Spinal cord (tissue), 9 donors: ENCODE measurements at regions not wholly inside any gene's neighbourhood (a gene's known extent, or its start where the extent isn't known, plus 50 kb on each side); places are given as distances from the start of the nearest gene placed in this dataset.

ENCODE experiments used
- DNase-seq, 6 donors: peaks; one replicate each; pipeline versions ENCODE4 v3.0.0 to v3.0.0-alpha.2; 2013 to 2015; ENCODE audit warnings: low spot score in 6 of 6, low read depth in 4 of 6
- H3K27ac ChIP-seq: one replicate; pipeline ENCODE4 v1.5.1; 2013; ENCODE audit warnings: low read depth, low read length, control low read depth
- H3K27me3 ChIP-seq: one replicate; pipeline ENCODE4 v1.6.1; 2013; ENCODE audit warnings: low read length; ENCODE audit not compliant: control insufficient read depth, insufficient read depth
- H3K36me3 ChIP-seq: one replicate; pipeline ENCODE4 v1.6.1; 2013; ENCODE audit warnings: low read length; ENCODE audit not compliant: control insufficient read depth, insufficient read depth
- H3K4me1 ChIP-seq: one replicate; pipeline ENCODE4 v1.6.1; 2013; ENCODE audit warnings: low read length; ENCODE audit not compliant: control insufficient read depth, insufficient read depth
- H3K4me3 ChIP-seq: one replicate; pipeline ENCODE4 v1.5.1; 2013; ENCODE audit warnings: low read depth, low read length, control low read depth
- H3K9me3 ChIP-seq: one replicate; pipeline ENCODE4 v1.6.1; 2013; ENCODE audit warnings: low read length; ENCODE audit not compliant: control insufficient read depth, insufficient read depth
- WGBS: methylation state at CpG from one replicate; pipeline ENCODE4 v1.1.5; 2013; ENCODE audit warnings: missing lambda C conversion rate; ENCODE audit not compliant: insufficient coverage; 5-methylcytosine and 5-hydroxymethylcytosine counted together
- donor health status: healthy.

DNA sequence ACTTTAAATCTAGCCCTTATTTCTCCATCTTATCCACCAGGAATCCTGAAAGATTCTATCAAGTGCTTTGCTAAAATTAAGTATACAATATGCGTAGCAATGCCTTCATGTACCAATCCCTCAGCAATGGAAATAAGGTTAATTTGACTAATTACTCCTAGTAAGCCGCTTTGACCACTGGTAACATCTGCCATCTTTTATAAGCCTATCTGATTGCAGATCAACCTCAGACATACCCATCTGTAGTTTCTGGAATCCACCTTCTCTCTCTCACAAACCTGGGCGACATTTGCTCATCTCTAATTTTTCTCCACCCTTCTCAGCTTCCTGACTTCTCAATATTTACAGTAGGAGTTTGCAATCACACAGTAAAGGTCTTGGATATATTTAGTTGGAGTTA lies 138.8 kb upstream of the CRHR1 start:
- no peak overlapping the region for H3K4me3 ChIP-seq
- 75% methylated on average over 1 of the region's 3 CpGs for WGBS
- H3K9me3 ChIP-seq = no peaks in the 10 kb centered on the region
- DNase-seq = no peak
- no peaks in the 10 kb centered on the region for H3K27me3 ChIP-seq
- peaks cover 9% of the 10 kb centered on the region for H3K4me1 ChIP-seq
- H3K36me3 ChIP-seq = no peaks in the 10 kb centered on the region
- H3K27ac ChIP-seq = no peak overlapping the region

DNA sequence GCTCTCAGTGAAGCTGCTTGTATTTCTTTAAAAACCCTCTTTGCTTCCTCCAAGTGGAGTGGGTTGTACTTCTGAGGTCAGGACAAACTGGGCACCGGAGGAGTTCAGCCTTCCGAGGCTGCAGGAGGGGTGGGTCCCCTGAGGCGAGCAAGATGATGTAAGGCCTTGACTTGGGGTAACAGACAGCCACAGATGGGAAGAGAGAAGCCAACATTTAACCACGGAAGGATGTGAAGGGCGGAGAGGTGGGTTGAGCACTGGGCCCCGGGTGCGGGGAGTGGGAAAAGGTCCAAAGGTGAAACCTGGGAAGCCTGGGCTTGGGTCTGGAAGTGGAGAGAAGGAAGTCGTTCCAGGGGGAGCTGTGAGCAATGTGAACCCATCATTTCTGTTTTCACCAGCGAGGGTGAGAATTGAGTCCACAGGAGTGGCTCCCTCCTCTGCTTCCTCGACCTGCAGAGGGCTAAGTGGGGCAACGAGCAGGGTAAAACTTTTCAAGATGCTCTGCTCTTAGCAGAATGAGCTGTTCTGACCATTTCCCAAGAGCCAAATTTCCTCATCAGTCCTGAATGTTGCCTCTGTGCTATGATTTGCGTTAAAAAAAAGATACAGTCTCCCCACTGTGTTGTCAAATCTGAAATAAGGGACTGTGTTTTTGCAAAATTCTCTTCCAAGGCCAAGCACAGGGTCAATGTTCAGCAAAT lies 137.7 kb upstream of the CRHR1 start:
- H3K4me3 ChIP-seq = no peak overlapping the region
- WGBS = 65% methylated on average over 10 of the region's 12 CpGs
- H3K36me3 ChIP-seq = peaks cover 3% of the 10 kb centered on the region
- H3K27ac ChIP-seq = no peak overlapping the region
- H3K9me3 ChIP-seq = no peaks in the 10 kb centered on the region
- no peaks in the 10 kb centered on the region for H3K27me3 ChIP-seq
- no peak for DNase-seq
- H3K4me1 ChIP-seq = peaks cover 9% of the 10 kb centered on the region

DNA sequence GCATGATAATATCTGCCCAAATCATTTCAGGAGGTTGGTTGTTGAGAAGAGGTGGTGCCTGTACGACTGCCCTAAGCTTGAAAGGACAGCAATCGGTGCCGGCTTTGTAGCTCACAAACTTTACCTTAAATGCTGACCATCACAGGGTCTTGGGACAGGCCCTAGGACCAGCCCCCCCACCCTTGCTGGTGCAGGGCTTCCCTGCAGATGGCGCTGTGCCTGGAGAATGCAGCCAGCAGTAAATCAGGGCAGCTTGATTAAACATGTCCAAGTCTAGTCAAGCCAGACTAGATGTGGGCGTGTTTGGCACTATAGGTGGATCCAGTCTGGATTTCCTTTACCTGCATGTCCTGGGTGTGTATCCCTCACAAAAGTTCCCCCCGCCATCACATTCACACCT lies 135.5 kb upstream of the CRHR1 start:
- no peak overlapping the region for H3K27ac ChIP-seq
- no peak overlapping the region for H3K4me3 ChIP-seq
- no peak for DNase-seq
- H3K36me3 ChIP-seq = peaks cover 3% of the 10 kb centered on the region
- 60% methylated on average over 4 of the region's 6 CpGs for WGBS
- H3K27me3 ChIP-seq = no peaks in the 10 kb centered on the region
- H3K4me1 ChIP-seq = peaks cover 9% of the 10 kb centered on the region
- no peaks in the 10 kb centered on the region for H3K9me3 ChIP-seq

DNA sequence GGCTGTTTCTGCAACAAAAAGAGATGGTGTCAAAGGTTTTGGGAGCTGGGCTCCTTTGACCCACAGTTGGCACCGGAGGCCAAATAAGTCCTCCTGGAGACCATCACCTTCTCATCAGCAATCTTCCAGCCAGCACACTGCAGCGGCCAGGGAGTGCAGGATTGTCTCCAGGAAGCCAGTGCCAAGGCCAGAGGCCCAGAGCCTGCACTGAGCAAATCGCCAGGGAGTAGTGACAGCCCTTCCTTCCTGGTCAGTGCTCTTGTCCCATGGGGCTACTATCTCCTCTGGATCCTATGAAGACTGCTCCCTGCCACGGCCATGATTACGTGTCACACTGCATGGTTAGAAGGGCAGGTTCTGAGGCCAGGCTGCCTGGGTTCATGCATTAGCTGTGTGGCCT lies 134.3 kb upstream of the CRHR1 start:
- 82% methylated on average over 5 of the region's 5 CpGs for WGBS
- H3K4me3 ChIP-seq = no peak overlapping the region
- peaks cover 9% of the 10 kb centered on the region for H3K4me1 ChIP-seq
- H3K36me3 ChIP-seq = peaks cover 3% of the 10 kb centered on the region
- no peak overlapping the region for H3K27ac ChIP-seq
- no peaks in the 10 kb centered on the region for H3K27me3 ChIP-seq
- no peaks in the 10 kb centered on the region for H3K9me3 ChIP-seq
- no peak for DNase-seq

DNA sequence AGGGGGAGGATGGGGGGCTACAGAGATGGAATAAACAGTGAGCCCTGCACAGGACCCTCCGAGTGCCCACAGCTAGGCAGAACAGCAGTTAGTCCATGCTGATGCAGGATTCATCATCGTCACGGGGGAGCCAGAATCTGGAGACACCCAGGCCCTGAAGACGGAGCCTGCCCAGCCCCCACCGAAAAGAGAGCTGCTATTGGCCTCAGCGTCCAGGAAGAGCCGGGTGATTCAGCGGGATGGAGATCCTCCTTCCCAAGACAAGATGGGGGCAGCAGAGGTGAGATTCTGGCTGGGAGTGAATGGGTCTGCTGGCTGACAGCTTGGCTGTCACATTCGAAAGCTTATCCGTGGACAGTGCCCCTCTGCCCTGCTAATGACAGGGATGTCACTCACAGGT lies 133.6 kb upstream of the CRHR1 start:
- H3K9me3 ChIP-seq = no peaks in the 10 kb centered on the region
- H3K4me1 ChIP-seq = peaks cover 9% of the 10 kb centered on the region
- no peak overlapping the region for H3K27ac ChIP-seq
- H3K27me3 ChIP-seq = no peaks in the 10 kb centered on the region
- DNase-seq = no peak
- 54% methylated on average over 10 of the region's 10 CpGs for WGBS
- no peak overlapping the region for H3K4me3 ChIP-seq
- H3K36me3 ChIP-seq = peaks cover 3% of the 10 kb centered on the region

DNA sequence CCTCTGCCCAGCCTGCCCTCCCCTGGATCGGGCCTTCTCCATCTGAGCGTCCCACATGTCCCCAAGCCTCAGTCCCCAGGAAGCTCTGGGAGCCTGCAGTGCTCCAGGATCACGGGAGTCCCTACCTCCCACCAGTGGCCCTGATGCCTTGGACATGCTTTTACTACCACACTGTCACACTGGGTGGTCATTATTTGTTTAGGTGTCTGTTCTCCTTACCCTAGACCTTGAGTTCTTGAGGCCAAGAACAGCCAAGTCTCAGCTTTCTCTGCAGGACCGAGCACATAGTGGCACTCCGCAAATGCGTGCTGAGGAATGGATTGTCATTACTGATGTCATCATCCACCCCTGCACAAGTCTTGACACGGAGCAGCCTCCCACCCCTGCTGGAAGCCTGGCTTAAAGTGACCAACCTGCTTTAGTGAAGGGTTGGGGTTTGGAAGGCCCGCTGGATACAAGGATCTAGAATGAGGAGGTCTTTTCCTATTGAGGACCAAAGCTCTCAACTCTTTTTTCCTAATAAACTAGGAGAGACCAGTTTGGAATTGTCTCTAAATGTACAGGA lies 132.9 kb upstream of the CRHR1 start:
- 77% methylated on average over 5 of the region's 8 CpGs for WGBS
- H3K9me3 ChIP-seq = no peaks in the 10 kb centered on the region
- DNase-seq = no peak

DNA sequence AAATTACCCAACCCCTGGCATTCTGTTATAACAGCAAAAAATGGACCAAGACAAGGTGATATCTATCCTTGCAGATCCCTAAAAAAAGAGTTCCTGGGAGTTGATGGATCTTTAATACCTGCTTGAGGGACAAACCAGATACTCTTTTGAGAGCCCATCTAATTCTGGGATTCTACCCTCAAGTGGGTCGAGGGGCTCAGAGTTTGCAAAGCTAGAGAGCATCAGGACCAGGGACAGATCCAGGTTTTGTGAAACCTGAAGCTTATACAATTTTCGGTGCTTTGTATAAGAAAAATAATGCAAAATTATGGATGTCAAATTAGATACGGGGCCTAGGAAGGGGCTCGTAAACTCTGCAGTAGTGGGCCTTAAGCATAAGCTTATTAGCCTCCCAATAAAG lies 130.5 kb upstream of the CRHR1 start:
- Histone ChIP-seq H3K27me3 (no peaks in the 10 kb centered on the region), H3K4me1 (peaks cover 1% of the 10 kb centered on the region), H3K9me3 (no peaks in the 10 kb centered on the region), H3K36me3 (peaks cover 3% of the 10 kb centered on the region), H3K4me3 (no peak overlapping the region), H3K27ac (no peak overlapping the region)
- DNase-seq = no peak
- WGBS = 83% methylated on average over 1 of the region's 4 CpGs

More for the DNA sequence above, 132.9 kb upstream of the CRHR1 start:
- no peak overlapping the region for H3K4me3 ChIP-seq
- peaks cover 3% of the 10 kb centered on the region for H3K36me3 ChIP-seq
- H3K27ac ChIP-seq = no peak overlapping the region
- H3K27me3 ChIP-seq = no peaks in the 10 kb centered on the region
- H3K4me1 ChIP-seq = peaks cover 9% of the 10 kb centered on the region

DNA sequence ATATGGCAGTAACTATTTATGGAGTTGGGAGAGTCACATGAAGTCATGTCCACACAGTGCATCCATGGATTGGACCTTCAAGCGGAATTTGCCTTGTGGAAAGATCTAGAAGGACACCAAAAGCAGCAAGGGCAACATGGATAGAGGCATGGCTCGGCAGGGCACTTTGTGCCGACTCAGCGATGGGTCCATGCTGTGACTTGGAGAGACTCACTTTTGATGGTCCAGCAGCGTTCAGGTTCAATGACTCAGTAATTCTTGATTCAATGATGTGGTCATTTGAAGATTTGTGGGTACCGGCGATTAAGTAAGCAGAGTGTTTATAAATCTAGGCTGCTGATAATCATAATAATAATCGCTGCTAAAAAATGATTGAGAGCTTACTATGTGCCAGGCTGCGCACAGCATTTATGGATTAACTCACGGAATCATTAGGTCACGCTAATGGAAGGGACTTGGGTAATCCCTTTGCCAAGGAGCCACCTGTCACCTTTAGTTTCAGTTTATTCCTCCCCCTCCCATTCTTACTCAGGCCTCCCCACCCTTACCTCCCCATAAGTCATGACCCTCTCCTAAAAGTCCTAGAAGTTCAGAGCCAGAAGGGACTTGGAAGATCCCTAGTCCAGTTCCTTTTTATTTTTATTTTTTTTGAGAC lies 127.5 kb upstream of the CRHR1 start:
- Histone ChIP-seq H3K9me3 (no peaks in the 10 kb centered on the region), H3K27me3 (no peaks in the 10 kb centered on the region), H3K36me3 (no peaks in the 10 kb centered on the region), H3K27ac (no peak overlapping the region), H3K4me3 (no peak overlapping the region), H3K4me1 (no peaks in the 10 kb centered on the region)
- WGBS = 94% methylated on average over 11 of the region's 11 CpGs
- no peak for DNase-seq

DNA sequence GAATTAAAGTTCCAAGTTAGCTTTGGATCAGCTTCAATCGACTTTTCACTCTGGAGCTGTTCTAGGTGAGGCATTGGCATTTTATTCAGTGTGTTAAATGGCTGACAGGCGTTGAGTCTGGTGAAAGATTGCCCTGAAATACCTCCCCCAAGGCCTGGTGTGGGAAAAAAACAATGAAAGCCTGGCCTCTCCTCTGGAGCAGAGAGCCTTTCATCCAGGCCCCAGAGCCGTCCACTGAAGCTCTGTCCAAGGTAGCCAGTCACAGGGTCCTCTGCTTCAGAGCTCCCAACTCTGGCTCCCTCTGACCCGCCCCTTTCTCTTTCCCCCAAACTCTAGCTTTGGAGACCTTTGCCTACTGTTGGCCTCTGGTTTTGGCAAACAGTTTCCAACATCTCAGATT lies 123.6 kb upstream of the CRHR1 start:
- no peak for DNase-seq
- no peak overlapping the region for H3K4me3 ChIP-seq
- H3K9me3 ChIP-seq = no peaks in the 10 kb centered on the region
- 39% methylated on average over 3 of the region's 4 CpGs for WGBS
- H3K27ac ChIP-seq = no peak overlapping the region
- H3K4me1 ChIP-seq = no peaks in the 10 kb centered on the region
- H3K27me3 ChIP-seq = no peaks in the 10 kb centered on the region
- no peaks in the 10 kb centered on the region for H3K36me3 ChIP-seq

DNA sequence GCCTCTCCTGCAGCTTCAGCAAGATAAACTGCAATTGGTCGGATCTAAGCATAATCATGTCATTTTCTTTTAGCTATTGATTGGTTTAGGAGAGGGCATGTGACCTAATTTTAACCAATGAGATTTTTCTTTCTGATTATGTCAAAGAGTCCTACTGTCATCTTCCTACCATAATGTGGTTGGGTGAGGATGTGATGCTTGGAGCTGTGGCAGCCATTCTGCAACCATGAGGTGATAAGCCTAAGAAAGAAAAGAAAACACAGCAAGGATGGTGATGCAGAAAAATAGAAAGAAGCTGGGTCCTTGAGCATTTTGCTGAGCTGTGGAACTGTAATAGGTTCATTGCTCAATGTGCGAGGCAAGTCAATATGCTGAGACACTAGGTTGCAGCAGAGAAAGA lies 121.7 kb upstream of the CRHR1 start:
- Histone ChIP-seq H3K9me3 (no peaks in the 10 kb centered on the region), H3K27ac (no peak overlapping the region), H3K4me3 (no peak overlapping the region), H3K4me1 (no peaks in the 10 kb centered on the region), H3K27me3 (no peaks in the 10 kb centered on the region), H3K36me3 (no peaks in the 10 kb centered on the region)
- DNase-seq = no peak
- WGBS = 100% methylated on average over 1 of the region's 2 CpGs
